ENCODE measurements at regions not wholly inside any gene's neighbourhood (a gene's known extent, or its start where the extent isn't known, plus 50 kb on each side); places are given as distances from the start of the nearest gene placed in this dataset.

GRCh38 chr5:3307982-3308621 is 287.5 kb upstream of the IRX1 start:
- Histone ChIP-seq H3K4me3 (ENCODE audit: low read depth, low read length) (no peak overlapping the region), H3K36me3 (replicated peaks) (no peaks in the 10 kb centered on the region), H3K27me3 (replicated peaks) (no peaks in the 10 kb centered on the region), H3K27ac (no peak overlapping the region)
- DNase-seq = no peak
- TF ChIP-seq CTCF (IDR thresholded peaks at IDR 0.05; ENCODE audit: low read depth, low read length, missing control alignments) = no peak
- in situ Hi-C loops (cut with HindIII; ENCODE audit: low pct_ligation_motif_present, low sequenced_read_pairs) = no loop called here

GRCh38 chr5:3305432-3305831 is 290.2 kb upstream of the IRX1 start:
- Histone ChIP-seq H3K36me3 (replicated peaks) (no peaks in the 10 kb centered on the region), H3K4me3 (ENCODE audit: low read depth, low read length) (no peak overlapping the region), H3K27ac (no peak overlapping the region), H3K27me3 (replicated peaks) (no peaks in the 10 kb centered on the region)
- TF ChIP-seq CTCF (IDR thresholded peaks at IDR 0.05; ENCODE audit: low read depth, low read length, missing control alignments) = no peak
- DNase-seq = no peak
- in situ Hi-C loops (cut with HindIII; ENCODE audit: low pct_ligation_motif_present, low sequenced_read_pairs) = no loop called here

- H3K4me3 ChIP-seq (ENCODE audit: low read depth, low read length) = no peak overlapping the region
- no peak overlapping the region for H3K27ac ChIP-seq
- no peak for DNase-seq
- no peaks in the 10 kb centered on the region for H3K27me3 ChIP-seq (replicated peaks)
- TF ChIP-seq CTCF (IDR thresholded peaks at IDR 0.05; ENCODE audit: low read depth, low read length, missing control alignments) = no peak
- in situ Hi-C loops (cut with HindIII; ENCODE audit: low pct_ligation_motif_present, low sequenced_read_pairs) = no loop called here
- H3K36me3 ChIP-seq (replicated peaks) = no peaks in the 10 kb centered on the region
Measured at GRCh38 chr5:3304346-3304745, 291.3 kb upstream of the IRX1 start.

- Histone ChIP-seq H3K27ac (no peak overlapping the region), H3K27me3 (replicated peaks) (no peaks in the 10 kb centered on the region), H3K36me3 (replicated peaks) (no peaks in the 10 kb centered on the region), H3K4me3 (ENCODE audit: low read depth, low read length) (no peak overlapping the region)
- DNase-seq = no peak
- in situ Hi-C loops (cut with HindIII; ENCODE audit: low pct_ligation_motif_present, low sequenced_read_pairs) = no loop called here
- no peak for TF ChIP-seq CTCF (IDR thresholded peaks at IDR 0.05; ENCODE audit: low read depth, low read length, missing control alignments)
Measured at GRCh38 chr5:3303777-3304176, 291.9 kb upstream of the IRX1 start.

GRCh38 chr5:3302228-3302627 is 293.4 kb upstream of the IRX1 start:
- in situ Hi-C loops (cut with HindIII; ENCODE audit: low pct_ligation_motif_present, low sequenced_read_pairs) = no loop called here
- no peak for DNase-seq
- Histone ChIP-seq H3K36me3 (replicated peaks) (no peaks in the 10 kb centered on the region), H3K27me3 (replicated peaks) (no peaks in the 10 kb centered on the region), H3K27ac (no peak overlapping the region), H3K4me3 (ENCODE audit: low read depth, low read length) (no peak overlapping the region)
- no peak for TF ChIP-seq CTCF (IDR thresholded peaks at IDR 0.05; ENCODE audit: low read depth, low read length, missing control alignments)

- H3K27ac ChIP-seq = no peak overlapping the region
- H3K36me3 ChIP-seq (replicated peaks) = no peaks in the 10 kb centered on the region
- no peaks in the 10 kb centered on the region for H3K27me3 ChIP-seq (replicated peaks)
- no peak overlapping the region for H3K4me3 ChIP-seq (ENCODE audit: low read depth, low read length)
- no peak for DNase-seq
- in situ Hi-C loops (cut with HindIII; ENCODE audit: low pct_ligation_motif_present, low sequenced_read_pairs) = no loop called here
- TF ChIP-seq CTCF (IDR thresholded peaks at IDR 0.05; ENCODE audit: low read depth, low read length, missing control alignments) = no peak
Measured at GRCh38 chr5:3301306-3301705, 294.3 kb upstream of the IRX1 start.
